CD4-positive, alpha-beta T cell (primary cell): ENCODE measurements at regions not wholly inside any gene's neighbourhood (a gene's known extent, or its start where the extent isn't known, plus 50 kb on each side); places are given as distances from the start of the nearest gene placed in this dataset.

ENCODE experiments used
- ATAC-seq: fragments of 200-7000 bp; cut with Tn5 transposase; one replicate; pipeline ENCODE4 v1.10.0; 2022; ENCODE audit warnings: mild to moderate bottlenecking; ENCODE audit not compliant: poor library complexity
- CTCF ChIA-PET: fragments of 350-600 bp; sonication (Branson Sonifier 250); formaldehyde crosslinking; loops from one replicate; lab custom pipeline; 2021; ENCODE audit warnings: antibody characterized with exemption, inconsistent platforms; lab: Charles Lee
- POLR2A ChIA-PET: fragments of 350-600 bp; sonication (Branson Sonifier 250); formaldehyde crosslinking; loops from one replicate; lab custom pipeline; 2021; ENCODE audit warnings: antibody characterized with exemption, inconsistent platforms; lab: Charles Lee
- DNase-seq, 14 experiments: peaks; one replicate each; pipeline ENCODE4 v3.0.0-alpha.2; 2013 to 2020; ENCODE audit warnings: mixed read lengths in 2 of 14
- H3K27ac ChIP-seq, 2 donors: one replicate each; pipeline versions ENCODE4 v1.5.1 to v1.7.0; 2013; ENCODE audit warnings: low read length in 2 of 2, low read depth in 1 of 2, mild to moderate bottlenecking in 1 of 2
- H3K27me3 ChIP-seq, 2 experiments: 1 replicate in 1 of 2; 2 replicates in 1 of 2; pipeline versions ENCODE4 v1.6.1 to v1.7.0; 2013; ENCODE audit warnings: low read length in 2 of 2, control low read depth in 1 of 2, mild to moderate bottlenecking in 1 of 2, moderate library complexity in 1 of 2; ENCODE audit not compliant: insufficient read depth in 2 of 2, control insufficient read depth in 1 of 2
- H3K36me3 ChIP-seq: one replicate; pipeline ENCODE4 v1.6.1; 2013; ENCODE audit warnings: low read length, control low read depth; ENCODE audit not compliant: insufficient read depth
- H3K4me1 ChIP-seq: one replicate; pipeline ENCODE4 v1.6.1; 2013; ENCODE audit warnings: low read length, control low read depth; ENCODE audit not compliant: insufficient read depth
- H3K4me3 ChIP-seq: one replicate; pipeline ENCODE4 v1.5.1; 2013; ENCODE audit warnings: mild to moderate bottlenecking, low read length, moderate library complexity
- H3K9me3 ChIP-seq, 2 experiments: 1 replicate in 1 of 2; 2 replicates in 1 of 2; pipeline versions ENCODE4 v1.6.1 to v1.7.0; 2013; ENCODE audit warnings: low read length in 2 of 2, mild to moderate bottlenecking in 2 of 2, control low read depth in 1 of 2, moderate library complexity in 1 of 2; ENCODE audit not compliant: control insufficient read depth in 1 of 2, insufficient read depth in 1 of 2
- H3K27ac Mint-ChIP-seq: one replicate; pipeline ENCODE4 v1.8.0; 2020; ENCODE audit warnings: mixed read lengths
- H3K27me3 Mint-ChIP-seq: one replicate; pipeline ENCODE4 v1.8.0; 2021; ENCODE audit warnings: mixed read lengths
- H3K36me3 Mint-ChIP-seq: one replicate; pipeline ENCODE4 v1.8.0; 2021; ENCODE audit warnings: low read depth, mixed read lengths
- H3K4me1 Mint-ChIP-seq: one replicate; pipeline ENCODE4 v1.8.0; 2021; ENCODE audit warnings: low read depth, mixed read lengths
- H3K4me3 Mint-ChIP-seq: one replicate; pipeline ENCODE4 v1.8.0; 2020; ENCODE audit warnings: mild to moderate bottlenecking, mixed read lengths
- H3K9me3 Mint-ChIP-seq: one replicate; pipeline ENCODE4 v1.8.0; 2020; ENCODE audit warnings: mixed read lengths
- CTCF ChIP-seq: fragments of 200-600 bp; IDR thresholded peaks from one replicate; pipeline ENCODE4 v1.8.0; 2022; ENCODE audit warnings: antibody characterized with exemption, mild to moderate bottlenecking
- intact Hi-C, 2 experiments: fragments of 100-400 bp; cut with DNase I in 1 of 2; cut with micrococcal nuclease in 1 of 2; formaldehyde crosslinking; loops; one replicate each; pipeline versions ENCODE4 v1.15.1 to v1.9.0; 2023 to 2025; cut with DNase I, micrococcal nuclease

- DNase-seq (no peak), ATAC-seq (no peak)
- Mint-ChIP-seq H3K27ac (no peak overlapping the region), H3K27me3 (peaks cover 4% of the 10 kb centered on the region), H3K4me1 (no peaks in the 10 kb centered on the region), H3K4me3 (no peak overlapping the region), H3K9me3 (no peaks in the 10 kb centered on the region), H3K36me3 (no peaks in the 10 kb centered on the region)
- Histone ChIP-seq H3K9me3 (peaks cover 0 to 9% of the 10 kb centered on the region in 2 experiments), H3K27me3 (no peaks in the 10 kb centered on the region), H3K4me1 (no peaks in the 10 kb centered on the region), H3K27ac (no peak overlapping the region), H3K4me3 (no peak overlapping the region), H3K36me3 (no peaks in the 10 kb centered on the region)
- no peak for TF ChIP-seq CTCF
- intact Hi-C loops, result no loop called here
- ChIA-PET POLR2A (no interaction called here), CTCF (no interaction called here)
Measured at GRCh38 chr1:38204698-38205097, 158.1 kb upstream of the POU3F1 start.

- no peaks in the 10 kb centered on the region for H3K4me1 ChIP-seq
- Mint-ChIP-seq H3K27me3 (peaks cover 4% of the 10 kb centered on the region), H3K36me3 (no peaks in the 10 kb centered on the region), H3K4me1 (no peaks in the 10 kb centered on the region), H3K27ac (no peak overlapping the region), H3K9me3 (no peaks in the 10 kb centered on the region), H3K4me3 (no peak overlapping the region)
- no peaks in the 10 kb centered on the region for H3K27me3 ChIP-seq
- ChIA-PET CTCF (no interaction called here), POLR2A (no interaction called here)
- H3K9me3 ChIP-seq, result peaks cover 0 to 9% of the 10 kb centered on the region in 2 experiments
- H3K4me3 ChIP-seq, result no peak overlapping the region
- H3K27ac ChIP-seq, result no peak overlapping the region
- no peak for ATAC-seq
- H3K36me3 ChIP-seq, result no peaks in the 10 kb centered on the region
- no peak for DNase-seq
- intact Hi-C loops, result no loop called here
- TF ChIP-seq CTCF, result no peak
Measured at GRCh38 chr1:38203441-38203840, 156.8 kb upstream of the POU3F1 start.

- intact Hi-C loops, result no loop called here
- CTCF ChIA-PET, result no interaction called here
- TF ChIP-seq CTCF, result no peak
- H3K4me3 ChIP-seq, result no peak overlapping the region
- POLR2A ChIA-PET, result no interaction called here
- Mint-ChIP-seq H3K27me3 (peaks cover 4% of the 10 kb centered on the region), H3K27ac (no peak overlapping the region), H3K4me1 (no peaks in the 10 kb centered on the region), H3K9me3 (no peaks in the 10 kb centered on the region), H3K4me3 (no peak overlapping the region), H3K36me3 (no peaks in the 10 kb centered on the region)
- DNase-seq (no peak), ATAC-seq (no peak)
- H3K36me3 ChIP-seq, result no peaks in the 10 kb centered on the region
- H3K27ac ChIP-seq, result no peak overlapping the region
- H3K27me3 ChIP-seq, result peaks cover 0 to 2% of the 10 kb centered on the region in 2 experiments
- H3K9me3 ChIP-seq, result no peaks in the 10 kb centered on the region
- H3K4me1 ChIP-seq, result no peaks in the 10 kb centered on the region
Measured at GRCh38 chr1:38201431-38201830, 154.8 kb upstream of the POU3F1 start.
